H9 (cell line): ENCODE measurements at regions not wholly inside any gene's neighbourhood (a gene's known extent, or its start where the extent isn't known, plus 50 kb on each side); places are given as distances from the start of the nearest gene placed in this dataset.

Experiments used
- DNase-seq: peaks from one replicate; pipeline ENCODE4 v3.0.0-alpha.2; 2017
- H2AFZ ChIP-seq: one replicate; pipeline ENCODE4 v1.6.1; 2013; ENCODE audit warnings: mild to moderate bottlenecking, low read length, control low read depth, moderate library complexity
- H2AK5ac ChIP-seq: 2 replicates; pipeline ENCODE4 v1.6.1; 2013; ENCODE audit warnings: low read length, control low read depth, mixed read lengths; ENCODE audit not compliant: insufficient read length
- H2BK120ac ChIP-seq: one replicate; pipeline ENCODE4 v1.6.1; 2013; ENCODE audit warnings: low read depth, mild to moderate bottlenecking, low read length, control low read depth, inconsistent platforms; ENCODE audit not compliant: poor library complexity, severe bottlenecking
- H2BK12ac ChIP-seq: 2 replicates; pipeline ENCODE4 v1.6.1; 2013; ENCODE audit warnings: low read length, control low read depth, mixed read lengths, low read depth; ENCODE audit not compliant: insufficient read length
- H2BK15ac ChIP-seq: 2 replicates; pipeline ENCODE4 v1.6.1; 2013; ENCODE audit warnings: low read depth, low read length, control low read depth
- H2BK20ac ChIP-seq: one replicate; pipeline ENCODE4 v1.6.1; 2013; ENCODE audit warnings: low read depth, mild to moderate bottlenecking, low read length, control low read depth, inconsistent platforms; ENCODE audit not compliant: poor library complexity, severe bottlenecking
- H2BK5ac ChIP-seq: 2 replicates; pipeline ENCODE4 v1.6.1; 2013; ENCODE audit warnings: low read length, control low read depth, mixed read lengths; ENCODE audit not compliant: insufficient read length
- H3K14ac ChIP-seq: 2 replicates; pipeline ENCODE4 v1.6.1; 2013; ENCODE audit warnings: low read length, control low read depth; ENCODE audit not compliant: insufficient read depth
- H3K18ac ChIP-seq: 2 replicates; pipeline ENCODE4 v1.6.1; 2013; ENCODE audit warnings: low read depth, mild to moderate bottlenecking, mixed read lengths, low read length, control low read depth; ENCODE audit not compliant: insufficient read length
- H3K23ac ChIP-seq: 2 replicates; pipeline ENCODE4 v1.6.1; 2013; ENCODE audit warnings: low read length, control low read depth, mixed read lengths, low read depth; ENCODE audit not compliant: insufficient read length
- H3K23me2 ChIP-seq: 2 replicates; pipeline ENCODE4 v1.6.1; 2013; ENCODE audit warnings: low read depth, mild to moderate bottlenecking, mixed read lengths, low read length, control low read depth; ENCODE audit not compliant: insufficient read length, poor library complexity, severe bottlenecking
- H3K27ac ChIP-seq: 2 replicates; pipeline ENCODE4 v1.5.1; 2013; ENCODE audit warnings: low read length, control low read depth, mixed read lengths, low read depth; ENCODE audit not compliant: insufficient read length
- H3K27me3 ChIP-seq: 2 replicates; pipeline ENCODE4 v1.6.1; 2013; ENCODE audit warnings: low read length, control low read depth, inconsistent platforms; ENCODE audit not compliant: insufficient read depth
- H3K4ac ChIP-seq: 2 replicates; pipeline ENCODE4 v1.6.1; 2013; ENCODE audit warnings: low read depth, mild to moderate bottlenecking, control low read depth, inconsistent platforms, low read length, moderate library complexity
- H3K4me1 ChIP-seq: 2 replicates; pipeline ENCODE4 v1.6.1; 2013; ENCODE audit warnings: low read length, control low read depth, inconsistent platforms; ENCODE audit not compliant: insufficient read depth
- H3K4me2 ChIP-seq: 2 replicates; pipeline ENCODE4 v1.6.1; 2013; ENCODE audit warnings: low read length, control low read depth, mixed read lengths; ENCODE audit not compliant: insufficient read length, insufficient read depth
- H3K56ac ChIP-seq: 2 replicates; pipeline ENCODE4 v1.6.1; 2013; ENCODE audit warnings: low read depth, mild to moderate bottlenecking, mixed read lengths, low read length, control low read depth; ENCODE audit not compliant: insufficient read length
- H3K79me1 ChIP-seq: 2 replicates; pipeline ENCODE4 v1.6.1; 2013; ENCODE audit warnings: low read depth, mild to moderate bottlenecking, moderate library complexity, low read length, control low read depth, inconsistent platforms; ENCODE audit not compliant: insufficient read depth, poor library complexity, severe bottlenecking
- H3K79me2 ChIP-seq: 2 replicates; pipeline ENCODE4 v1.6.1; 2013; ENCODE audit warnings: low read length, control low read depth, inconsistent platforms; ENCODE audit not compliant: insufficient read depth
- H3K9ac ChIP-seq: 2 replicates; pipeline ENCODE4 v1.6.1; 2013; ENCODE audit warnings: low read length, control low read depth, mixed read lengths; ENCODE audit not compliant: insufficient read length; ENCODE audit errors: extremely low read depth
- H3K9me3 ChIP-seq: one replicate; pipeline ENCODE4 v1.6.1; 2013; ENCODE audit warnings: low read depth, low read length, inconsistent platforms; ENCODE audit not compliant: control insufficient read depth
- H3T11ph ChIP-seq: one replicate; pipeline ENCODE4 v1.6.1; 2013; ENCODE audit warnings: mild to moderate bottlenecking, low read length, control low read depth, inconsistent platforms
- H4K20me1 ChIP-seq: one replicate; pipeline ENCODE4 v1.6.1; 2013; ENCODE audit not compliant: control insufficient read depth, insufficient read length, insufficient read depth
- H4K5ac ChIP-seq: 2 replicates; pipeline ENCODE4 v1.6.1; 2013; ENCODE audit warnings: low read depth, mild to moderate bottlenecking, mixed read lengths, low read length, control low read depth; ENCODE audit not compliant: insufficient read length
- H4K8ac ChIP-seq: replicated peaks from 2 replicates; pipeline ENCODE4 v1.6.1; 2013; ENCODE audit warnings: low read length, control low read depth, mixed read lengths, low read depth; ENCODE audit not compliant: insufficient read length
- H4K91ac ChIP-seq: 2 replicates; pipeline ENCODE4 v1.6.1; 2013; ENCODE audit warnings: low read depth, mild to moderate bottlenecking, moderate library complexity, mixed read lengths, low read length, control low read depth; ENCODE audit not compliant: insufficient read length
- H3K27ac Mint-ChIP-seq, 3 experiments: 2 replicates in 2 of 3; 3 replicates in 1 of 3; pipeline ENCODE4 v1.8.0; 2020 to 2021; ENCODE audit warnings: mixed read lengths in 3 of 3, mild to moderate bottlenecking in 1 of 3, moderate library complexity in 1 of 3
- H3K27me3 Mint-ChIP-seq: 2 replicates; pipeline ENCODE4 v1.8.0; 2021; ENCODE audit warnings: low read depth, mild to moderate bottlenecking, moderate library complexity, mixed read lengths
- H3K36me3 Mint-ChIP-seq, 3 experiments: 2 replicates in 2 of 3; 3 replicates in 1 of 3; pipeline ENCODE4 v1.8.0; 2020 to 2021; ENCODE audit warnings: low read depth in 3 of 3, mixed read lengths in 3 of 3; ENCODE audit not compliant: insufficient read depth in 1 of 3
- H3K4me1 Mint-ChIP-seq, 2 experiments: 2 replicates each; pipeline ENCODE4 v1.8.0; 2020; ENCODE audit warnings: mixed read lengths in 2 of 2
- H3K4me3 Mint-ChIP-seq, 2 experiments: 2 replicates in 1 of 2; 3 replicates in 1 of 2; pipeline ENCODE4 v1.8.0; 2020 to 2021; ENCODE audit warnings: mild to moderate bottlenecking in 2 of 2, mixed read lengths in 2 of 2, moderate library complexity in 1 of 2
- H3K9me3 Mint-ChIP-seq, 2 experiments: 2 replicates in 1 of 2; 3 replicates in 1 of 2; pipeline ENCODE4 v1.8.0; 2020; ENCODE audit warnings: mild to moderate bottlenecking in 2 of 2, mixed read lengths in 2 of 2, moderate library complexity in 1 of 2
- WGBS: extraction: QIAGEN DNeasy Blood & Tissue Kit; methylation state at CpG from one replicate; pipeline ENCODE4 v1.1.7; 2013; ENCODE audit warnings: missing lambda C conversion rate, low lambda C conversion rate, mixed read lengths; ENCODE audit not compliant: insufficient read length; ENCODE audit errors: extremely low coverage; 5-methylcytosine and 5-hydroxymethylcytosine counted together
- TF ChIP-seq, protein P1 (sequence below): fragments of 200-600 bp; sonication (generic); conservative IDR thresholded peaks from 3 replicates; pipeline ENCODE4 v1.8.0; 2021; ENCODE audit warnings: antibody characterized with exemption, mild to moderate bottlenecking

DNA sequence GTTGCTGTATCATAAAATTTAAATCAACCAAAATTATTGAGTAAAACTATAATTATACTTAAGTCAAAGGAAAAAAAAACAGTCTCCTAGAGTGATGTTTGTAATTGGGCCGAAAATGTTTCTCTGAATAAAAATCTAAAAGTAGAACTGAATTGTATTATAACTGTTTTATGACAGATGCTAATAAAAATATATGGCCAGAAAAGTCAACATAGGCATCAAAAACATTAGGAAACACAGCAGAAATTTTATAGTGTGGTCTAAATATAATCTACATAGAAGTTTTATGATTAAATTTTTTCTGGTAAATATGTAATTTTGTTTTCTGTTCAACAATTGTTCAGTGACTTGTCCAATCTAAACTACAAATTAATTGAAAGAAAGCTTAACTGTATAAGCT lies 277.8 kb downstream of the ALX1 start:
- no peak overlapping the region for H2BK5ac ChIP-seq
- H3K4me2 ChIP-seq, result no peak overlapping the region
- TF ChIP-seq, protein P1, sequence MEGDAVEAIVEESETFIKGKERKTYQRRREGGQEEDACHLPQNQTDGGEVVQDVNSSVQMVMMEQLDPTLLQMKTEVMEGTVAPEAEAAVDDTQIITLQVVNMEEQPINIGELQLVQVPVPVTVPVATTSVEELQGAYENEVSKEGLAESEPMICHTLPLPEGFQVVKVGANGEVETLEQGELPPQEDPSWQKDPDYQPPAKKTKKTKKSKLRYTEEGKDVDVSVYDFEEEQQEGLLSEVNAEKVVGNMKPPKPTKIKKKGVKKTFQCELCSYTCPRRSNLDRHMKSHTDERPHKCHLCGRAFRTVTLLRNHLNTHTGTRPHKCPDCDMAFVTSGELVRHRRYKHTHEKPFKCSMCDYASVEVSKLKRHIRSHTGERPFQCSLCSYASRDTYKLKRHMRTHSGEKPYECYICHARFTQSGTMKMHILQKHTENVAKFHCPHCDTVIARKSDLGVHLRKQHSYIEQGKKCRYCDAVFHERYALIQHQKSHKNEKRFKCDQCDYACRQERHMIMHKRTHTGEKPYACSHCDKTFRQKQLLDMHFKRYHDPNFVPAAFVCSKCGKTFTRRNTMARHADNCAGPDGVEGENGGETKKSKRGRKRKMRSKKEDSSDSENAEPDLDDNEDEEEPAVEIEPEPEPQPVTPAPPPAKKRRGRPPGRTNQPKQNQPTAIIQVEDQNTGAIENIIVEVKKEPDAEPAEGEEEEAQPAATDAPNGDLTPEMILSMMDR, result no peak
- no peak overlapping the region for H4K5ac ChIP-seq
- H3K36me3 Mint-ChIP-seq, result no peaks in the 10 kb centered on the region
- no peak overlapping the region for H3K9ac ChIP-seq
- no peak overlapping the region for H3K14ac ChIP-seq
- no peaks in the 10 kb centered on the region for H4K20me1 ChIP-seq
- peaks cover 1% of the 10 kb centered on the region in 2 experiments; a peak in 2 of 4 replicates for H3K4me1 Mint-ChIP-seq
- H3K9me3 ChIP-seq, result no peaks in the 10 kb centered on the region
- no peak overlapping the region for H3K18ac ChIP-seq
- no CpG with 5 or more reads among the region's 1 CpG for WGBS
- H3K79me1 ChIP-seq, result no peaks in the 10 kb centered on the region
- H2BK20ac ChIP-seq, result no peak overlapping the region
- no peaks in the 10 kb centered on the region for H3K23me2 ChIP-seq
- no peak overlapping the region for H3K27ac Mint-ChIP-seq
- H3K4me3 Mint-ChIP-seq, result no peak overlapping the region
- H4K91ac ChIP-seq, result no peak overlapping the region
- no peaks in the 10 kb centered on the region for H3K27me3 ChIP-seq
- no peak overlapping the region for H3K27ac ChIP-seq
- no peak for DNase-seq
- no peak overlapping the region for H2AFZ ChIP-seq
- H3K4me1 ChIP-seq, result no peaks in the 10 kb centered on the region
- H3T11ph ChIP-seq, result no peak overlapping the region
- H3K27me3 Mint-ChIP-seq, result no peaks in the 10 kb centered on the region
- no peak overlapping the region for H2AK5ac ChIP-seq
- no peaks in the 10 kb centered on the region for H3K9me3 Mint-ChIP-seq
- no peak overlapping the region for H2BK120ac ChIP-seq
- H4K8ac ChIP-seq, result no peak overlapping the region
- no peak overlapping the region for H3K56ac ChIP-seq
- H3K4ac ChIP-seq, result no peak overlapping the region
- no peak overlapping the region for H3K23ac ChIP-seq
- no peak overlapping the region for H2BK15ac ChIP-seq
- no peak overlapping the region for H2BK12ac ChIP-seq
- no peaks in the 10 kb centered on the region for H3K79me2 ChIP-seq
